ENCODE measurements at regions not wholly inside any gene's neighbourhood (a gene's known extent, or its start where the extent isn't known, plus 50 kb on each side); places are given as distances from the start of the nearest gene placed in this dataset.

DNA sequence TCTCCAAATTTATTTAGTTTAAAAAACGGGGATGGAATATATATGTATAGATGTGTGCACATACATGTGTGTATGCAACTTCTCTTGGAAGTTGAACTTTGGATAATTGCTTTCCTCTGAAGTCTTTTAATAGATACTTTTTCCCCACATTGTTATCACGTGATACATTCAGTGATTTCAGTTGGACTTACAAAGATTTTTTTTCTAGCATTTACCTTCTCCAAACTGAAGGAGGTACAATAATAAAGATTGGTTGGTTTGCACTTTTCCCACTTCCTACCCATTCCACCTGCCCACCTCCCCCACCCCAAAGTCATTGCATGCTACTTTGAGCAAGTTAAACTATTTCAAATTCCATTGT, 206.1 kb upstream of the FSHR start:
- TF ChIP-seq, protein P1, sequence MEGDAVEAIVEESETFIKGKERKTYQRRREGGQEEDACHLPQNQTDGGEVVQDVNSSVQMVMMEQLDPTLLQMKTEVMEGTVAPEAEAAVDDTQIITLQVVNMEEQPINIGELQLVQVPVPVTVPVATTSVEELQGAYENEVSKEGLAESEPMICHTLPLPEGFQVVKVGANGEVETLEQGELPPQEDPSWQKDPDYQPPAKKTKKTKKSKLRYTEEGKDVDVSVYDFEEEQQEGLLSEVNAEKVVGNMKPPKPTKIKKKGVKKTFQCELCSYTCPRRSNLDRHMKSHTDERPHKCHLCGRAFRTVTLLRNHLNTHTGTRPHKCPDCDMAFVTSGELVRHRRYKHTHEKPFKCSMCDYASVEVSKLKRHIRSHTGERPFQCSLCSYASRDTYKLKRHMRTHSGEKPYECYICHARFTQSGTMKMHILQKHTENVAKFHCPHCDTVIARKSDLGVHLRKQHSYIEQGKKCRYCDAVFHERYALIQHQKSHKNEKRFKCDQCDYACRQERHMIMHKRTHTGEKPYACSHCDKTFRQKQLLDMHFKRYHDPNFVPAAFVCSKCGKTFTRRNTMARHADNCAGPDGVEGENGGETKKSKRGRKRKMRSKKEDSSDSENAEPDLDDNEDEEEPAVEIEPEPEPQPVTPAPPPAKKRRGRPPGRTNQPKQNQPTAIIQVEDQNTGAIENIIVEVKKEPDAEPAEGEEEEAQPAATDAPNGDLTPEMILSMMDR (IDR thresholded peaks at IDR 0.05): no peak
- no peak for TF ChIP-seq POLR2AphosphoS5 (IDR thresholded peaks at IDR 0.05)

Data from transverse colon (tissue), 4 donors.